ENCODE measurements at regions not wholly inside any gene's neighbourhood (a gene's known extent, or its start where the extent isn't known, plus 50 kb on each side); places are given as distances from the start of the nearest gene placed in this dataset.

GRCh38 chr14:66078006-66078405, 408.2 kb upstream of the CCDC196 start:
- TF ChIP-seq POLR2A (IDR thresholded peaks at IDR 0.05; ENCODE audit: low read depth, low read length) (no peak), SPI1 (IDR thresholded peaks at IDR 0.05; ENCODE audit: low read depth, low read length) (no peak), POLR2AphosphoS5 (IDR thresholded peaks at IDR 0.05; ENCODE audit: low read depth, low read length) (no peak), TAF1 (IDR thresholded peaks at IDR 0.05; ENCODE audit: low read depth, low read length) (no peak), POU2F2 (IDR thresholded peaks at IDR 0.05; ENCODE audit: low read depth, low read length) (no peak), PAX5 (IDR thresholded peaks at IDR 0.05; ENCODE audit: insufficient read depth, low read length, severe bottlenecking) (no peak)

All from GM12891 (cell line).